GM12878 (cell line): ENCODE measurements at regions not wholly inside any gene's neighbourhood (a gene's known extent, or its start where the extent isn't known, plus 50 kb on each side); places are given as distances from the start of the nearest gene placed in this dataset.

Experiments used
- ATAC-seq: fragments of 200-7000 bp; cut with Tn5 transposase; 3 replicates; pipeline ENCODE4 v1.9.1; 2020; ENCODE audit warnings: mild to moderate bottlenecking, moderate library complexity
- BruUV-seq: library from RNA; stranded (reverse); fragments of 400-500 nt; replicated peaks from 2 replicates; lab custom pipeline; 2021; lab: Mats Ljungman, UMichigan
- CTCF ChIA-PET: fragments of 300-600 bp; sonication (Branson Sonifier 250); formaldehyde crosslinking; extraction: SDS; loops from one replicate; lab custom pipeline; 2021; ENCODE audit warnings: inconsistent platforms; lab: Yijun Ruan, JAX
- POLR2A ChIA-PET: fragments of 350-600 bp; formaldehyde crosslinking; extraction: SDS; loops from one replicate; lab custom pipeline; 2021; ENCODE audit warnings: inconsistent platforms; lab: Charles Lee
- RAD21 ChIA-PET: fragments of 300-600 bp; sonication (Branson Sonifier 250); formaldehyde crosslinking; loops from one replicate; lab custom pipeline; 2023; ENCODE audit warnings: antibody characterized with exemption; ENCODE audit not compliant: unreplicated experiment; lab: Charles Lee
- SMC1A ChIA-PET: fragments of 300-600 bp; sonication (Branson Sonifier 250); formaldehyde crosslinking; loops from one replicate; lab custom pipeline; 2023; ENCODE audit not compliant: unreplicated experiment, uncharacterized antibody; lab: Charles Lee
- DNase-seq: peaks from one replicate; pipeline ENCODE4 v3.0.0-alpha.2; 2011; ENCODE audit warnings: low read depth, low spot score
- FAIRE-seq: peaks from 3 replicates; lab custom pipeline; 2011; peaks lifted over from hg19 to GRCh38; lab: Jason Lieb, UNC
- H2AFZ ChIP-seq: 2 replicates; pipeline ENCODE4 v1.6.0; 2011; ENCODE audit warnings: low read depth, low read length, control low read depth; ENCODE audit not compliant: control insufficient read depth
- H3K27ac ChIP-seq: 2 replicates; pipeline ENCODE4 v1.5.1; 2011; ENCODE audit warnings: control low read depth; ENCODE audit not compliant: control insufficient read depth, insufficient read depth
- H3K27me3 ChIP-seq, 2 experiments: replicated peaks in 1 of 2; 2 replicates each; pipeline versions ENCODE4 v1.6.0 to v1.6.1; 2011; ENCODE audit warnings: low read length in 1 of 2; ENCODE audit not compliant: control insufficient read depth in 2 of 2, insufficient read depth in 2 of 2
- H3K36me3 ChIP-seq, 2 experiments: 2 replicates each; pipeline ENCODE4 v1.5.1; 2011; ENCODE audit warnings: low read length in 1 of 2; ENCODE audit not compliant: control insufficient read depth in 2 of 2, insufficient read depth in 2 of 2
- H3K4me1 ChIP-seq: 2 replicates; pipeline ENCODE4 v1.6.1; 2011; ENCODE audit warnings: mild to moderate bottlenecking, low read length, moderate library complexity, mixed read lengths; ENCODE audit not compliant: control insufficient read depth, insufficient read depth
- H3K4me2 ChIP-seq: 2 replicates; pipeline ENCODE4 v1.6.0; 2011; ENCODE audit warnings: control low read depth; ENCODE audit not compliant: control insufficient read depth, insufficient read depth
- H3K4me3 ChIP-seq: fragments of 200-600 bp; sonication (generic); 2 replicates; pipeline ENCODE4 v1.5.1; 2016
- H3K79me2 ChIP-seq: 2 replicates; pipeline ENCODE4 v1.6.0; 2011; ENCODE audit warnings: low read length; ENCODE audit not compliant: control insufficient read depth, insufficient read depth
- H3K9ac ChIP-seq: 2 replicates; pipeline ENCODE4 v1.8.0; 2011; ENCODE audit warnings: low read length, control low read depth, mixed read lengths; ENCODE audit not compliant: control insufficient read depth, insufficient read depth
- H3K9me3 ChIP-seq: replicated peaks from 3 replicates; pipeline ENCODE4 v1.5.1; 2011; ENCODE audit warnings: mild to moderate bottlenecking, low read length; ENCODE audit not compliant: control insufficient read depth, insufficient read depth
- H4K20me1 ChIP-seq: 2 replicates; pipeline ENCODE4 v1.6.0; 2011; ENCODE audit not compliant: control insufficient read depth, insufficient read depth
- ASH2L ChIP-seq: fragments of 300-600, 200-600 bp; sonication (generic); IDR thresholded peaks from 2 replicates; pipeline ENCODE4 v1.6.1; 2017; ENCODE audit warnings: low read depth, mild to moderate bottlenecking, borderline replicate concordance
- EGR1 ChIP-seq, 2 experiments: IDR thresholded peaks; 1 replicate in 1 of 2; 2 replicates in 1 of 2; pipeline ENCODE4 v1.6.1; 2011 to 2012; ENCODE audit warnings: low read depth in 2 of 2, low read length in 2 of 2, borderline replicate concordance in 1 of 2, mild to moderate bottlenecking in 1 of 2, moderate library complexity in 1 of 2
- KLF5 ChIP-seq: fragments of 450-650 bp; IDR thresholded peaks from 2 replicates; pipeline ENCODE4 v1.6.1; 2014; ENCODE audit warnings: mild to moderate bottlenecking; ENCODE audit not compliant: partially characterized antibody
- MLLT1 ChIP-seq: fragments of 450-650 bp; IDR thresholded peaks from 2 replicates; pipeline ENCODE4 v1.6.1; 2016; ENCODE audit warnings: mild to moderate bottlenecking
- RFX5 ChIP-seq: IDR thresholded peaks from 2 replicates; pipeline ENCODE4 v1.6.1; 2011; ENCODE audit warnings: low read depth, low read length, improper control_type of control experiment
- TBL1XR1 ChIP-seq: IDR thresholded peaks from 2 replicates; pipeline ENCODE4 v1.6.1; 2012; ENCODE audit warnings: low read depth, low read length, improper control_type of control experiment
- WRNIP1 ChIP-seq: IDR thresholded peaks from 2 replicates; pipeline ENCODE4 v1.6.1; 2011; ENCODE audit warnings: low read depth, low read length, improper control_type of control experiment, borderline replicate concordance
- WGBS: methylation state at CpG from one replicate; pipeline ENCODE4 v1.1.6; 2016; ENCODE audit warnings: low lambda C conversion rate; ENCODE audit not compliant: insufficient replicate concordance, insufficient coverage; ENCODE audit errors: missing lambda C conversion rate; 5-methylcytosine and 5-hydroxymethylcytosine counted together
- in situ Hi-C: fragments of 300-500 bp; cut with MboI; formaldehyde crosslinking; loops from 9 replicates; pipeline ENCODE4 v1.14.3; 2018; ENCODE audit warnings: mixed read lengths
- intact Hi-C: fragments of 100-400 bp; cut with micrococcal nuclease; formaldehyde crosslinking; loops from one replicate; pipeline ENCODE4 v1.14.2; 2022; ENCODE audit not compliant: unreplicated experiment

- no peak for TF ChIP-seq ASH2L
- TF ChIP-seq, all 136 proteins: peak for 0
Observed at GRCh38 chr1:118688891-118689290, 299.3 kb downstream of the TBX15 start (continued).

GRCh38 chr1:118661769-118662320 is 326.3 kb downstream of the TBX15 start:
- Histone ChIP-seq H3K79me2 (no peaks in the 10 kb centered on the region), H3K36me3 (no peaks in the 10 kb centered on the region), H3K9me3 (no peaks in the 10 kb centered on the region), H4K20me1 (no peaks in the 10 kb centered on the region), H2AFZ (no peak overlapping the region), H3K27ac (no peak overlapping the region), H3K9ac (no peak overlapping the region), H3K4me2 (no peak overlapping the region), H3K4me3 (no peak overlapping the region), H3K4me1 (no peaks in the 10 kb centered on the region), H3K27me3 (no peaks in the 10 kb centered on the region)
- FAIRE-seq (no peak), DNase-seq (no peak), ATAC-seq (no peak)
- intact Hi-C loops (no loop called here), in situ Hi-C loops (no loop called here)
- POLR2A ChIA-PET: no interaction called here
- no peak for TF ChIP-seq MLLT1
- TF ChIP-seq KLF5: no peak
- no peak for TF ChIP-seq EGR1 (IDR thresholded peaks at IDR 0.05; ENCODE audit: borderline replicate concordance in 1 of 2, low read depth in 2 of 2, low read length in 2 of 2)
- TF ChIP-seq TBL1XR1: no peak
- TF ChIP-seq RFX5: no peak
- no peak for TF ChIP-seq WRNIP1
- whole genome bisulfite sequencing: 0% methylated on average over 2 of the region's 2 CpGs
- SMC1A ChIA-PET: no interaction called here
- RAD21 ChIA-PET: no interaction called here
- BruUV-seq: no TSS peak
- CTCF ChIA-PET: no interaction called here
